Gastrocnemius medialis (tissue), 4 donors: ENCODE measurements at regions not wholly inside any gene's neighbourhood (a gene's known extent, or its start where the extent isn't known, plus 50 kb on each side); places are given as distances from the start of the nearest gene placed in this dataset.
"Not testable (repeated sequence)": the region's sequence is repeated elsewhere in the genome, so short reads cannot be mapped to it uniquely, and the experiment has no call there.

ENCODE experiments used
- ATAC-seq, 2 donors: fragments of 150-250 bp; one replicate each; pipeline ENCODE4 v1.9.1; 2016
- DNase-seq, 2 donors: peaks; one replicate each; pipeline ENCODE4 v3.0.0-alpha.2; 2019
- H3K27ac ChIP-seq, 4 donors: fragments of 200-600 bp; sonication (generic); 1 replicate in 1 of 4; 2 replicates in 3 of 4; pipeline ENCODE4 v1.5.1; 2016 to 2018; ENCODE audit warnings: mild to moderate bottlenecking in 2 of 4, moderate library complexity in 1 of 4
- H3K27me3 ChIP-seq, 3 donors: fragments of 200-600 bp; sonication (generic) in 2 of 3; 1 replicate in 1 of 3; 2 replicates in 2 of 3; pipeline versions ENCODE4 v1.5.1 to v1.6.0; 2016 to 2019; ENCODE audit warnings: mild to moderate bottlenecking in 1 of 3, moderate library complexity in 1 of 3
- H3K36me3 ChIP-seq, 2 donors: fragments of 200-600 bp; sonication (generic) in 1 of 2; one replicate each; pipeline ENCODE4 v1.5.1; 2017 to 2018
- H3K4me1 ChIP-seq, 2 donors: fragments of 200-600 bp; sonication (generic) in 1 of 2; one replicate each; pipeline ENCODE4 v1.5.1; 2016 to 2017; ENCODE audit warnings: mild to moderate bottlenecking in 2 of 2
- H3K4me3 ChIP-seq, 4 donors: fragments of 200-600 bp; sonication (generic) in 3 of 4; 1 replicate in 1 of 4; 2 replicates in 3 of 4; pipeline ENCODE4 v1.5.1; 2016 to 2019; ENCODE audit warnings: mild to moderate bottlenecking in 2 of 4
- H3K9me3 ChIP-seq, 3 donors: fragments of 200-600 bp; sonication (generic) in 2 of 3; 1 replicate in 1 of 3; 2 replicates in 2 of 3; pipeline ENCODE4 v1.5.1; 2016 to 2019
- POLR2A ChIP-seq, 2 donors: fragments of 450-650 bp; IDR thresholded peaks; one replicate each; pipeline ENCODE4 v1.6.1; 2017; ENCODE audit warnings: antibody characterized with exemption in 2 of 2, mild to moderate bottlenecking in 2 of 2, moderate library complexity in 2 of 2
- in situ Hi-C, 4 donors: fragments of 200-750 bp; cut with MboI; loops; one replicate each; pipeline versions ENCODE4 v1.15.0 to v1.8.0; 2017; ENCODE audit warnings: low sequenced_read_pairs in 4 of 4
- intact Hi-C: fragments of 100-400 bp; cut with DNase I; formaldehyde crosslinking; loops from one replicate; pipeline ENCODE4 v1.15.1; 2023; ENCODE audit warnings: low total_unique reads
- TF ChIP-seq, protein P1 (sequence below), 5 experiments: fragments of 450-650 bp in 3 of 5; fragments of 200-600 bp in 2 of 5; sonication (generic) in 2 of 5; IDR thresholded peaks in 4 of 5; conservative IDR thresholded peaks in 1 of 5; 1 replicate in 4 of 5; 2 replicates in 1 of 5; pipeline ENCODE4 v1.5.1; 2016 to 2019; ENCODE audit warnings: antibody characterized with exemption in 5 of 5, mild to moderate bottlenecking in 3 of 5, moderate library complexity in 3 of 5

DNA sequence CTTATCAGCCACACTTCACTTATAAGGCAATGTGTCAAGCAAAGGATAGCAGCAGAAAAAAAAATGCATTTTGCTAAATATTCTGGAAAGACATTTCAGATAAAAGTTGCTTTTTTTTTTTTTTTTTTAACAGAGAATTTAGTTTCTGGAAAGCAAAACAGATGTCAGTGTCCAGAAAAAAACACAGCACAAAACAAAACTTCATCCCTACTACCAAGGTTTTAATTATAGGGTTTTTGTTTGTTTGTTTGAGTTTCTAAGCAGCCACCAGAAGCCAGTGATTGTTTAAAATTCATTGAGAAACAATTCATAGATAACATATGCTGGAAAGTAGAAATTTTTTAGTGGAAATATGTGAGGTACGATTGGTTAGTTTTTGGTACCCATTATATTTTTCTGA lies 1202.7 kb downstream of the OTOL1 start:
- intact Hi-C loops (no loop called here), in situ Hi-C loops (no loop called here)
- TF ChIP-seq, protein P1, sequence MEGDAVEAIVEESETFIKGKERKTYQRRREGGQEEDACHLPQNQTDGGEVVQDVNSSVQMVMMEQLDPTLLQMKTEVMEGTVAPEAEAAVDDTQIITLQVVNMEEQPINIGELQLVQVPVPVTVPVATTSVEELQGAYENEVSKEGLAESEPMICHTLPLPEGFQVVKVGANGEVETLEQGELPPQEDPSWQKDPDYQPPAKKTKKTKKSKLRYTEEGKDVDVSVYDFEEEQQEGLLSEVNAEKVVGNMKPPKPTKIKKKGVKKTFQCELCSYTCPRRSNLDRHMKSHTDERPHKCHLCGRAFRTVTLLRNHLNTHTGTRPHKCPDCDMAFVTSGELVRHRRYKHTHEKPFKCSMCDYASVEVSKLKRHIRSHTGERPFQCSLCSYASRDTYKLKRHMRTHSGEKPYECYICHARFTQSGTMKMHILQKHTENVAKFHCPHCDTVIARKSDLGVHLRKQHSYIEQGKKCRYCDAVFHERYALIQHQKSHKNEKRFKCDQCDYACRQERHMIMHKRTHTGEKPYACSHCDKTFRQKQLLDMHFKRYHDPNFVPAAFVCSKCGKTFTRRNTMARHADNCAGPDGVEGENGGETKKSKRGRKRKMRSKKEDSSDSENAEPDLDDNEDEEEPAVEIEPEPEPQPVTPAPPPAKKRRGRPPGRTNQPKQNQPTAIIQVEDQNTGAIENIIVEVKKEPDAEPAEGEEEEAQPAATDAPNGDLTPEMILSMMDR (IDR thresholded peaks at IDR 0.05 in 4 of 5, conservative IDR thresholded peaks at IDR 0.05 in 1 of 5) = no peak
- TF ChIP-seq POLR2A (IDR thresholded peaks at IDR 0.05) = no peak
- Histone ChIP-seq H3K9me3 (no peaks in the 10 kb centered on the region), H3K27ac (no peak overlapping the region), H3K4me1 (no peaks in the 10 kb centered on the region), H3K36me3 (no peaks in the 10 kb centered on the region), H3K4me3 (no peak overlapping the region), H3K27me3 (no peaks in the 10 kb centered on the region)
- no peak for DNase-seq
- ATAC-seq = no peak

DNA sequence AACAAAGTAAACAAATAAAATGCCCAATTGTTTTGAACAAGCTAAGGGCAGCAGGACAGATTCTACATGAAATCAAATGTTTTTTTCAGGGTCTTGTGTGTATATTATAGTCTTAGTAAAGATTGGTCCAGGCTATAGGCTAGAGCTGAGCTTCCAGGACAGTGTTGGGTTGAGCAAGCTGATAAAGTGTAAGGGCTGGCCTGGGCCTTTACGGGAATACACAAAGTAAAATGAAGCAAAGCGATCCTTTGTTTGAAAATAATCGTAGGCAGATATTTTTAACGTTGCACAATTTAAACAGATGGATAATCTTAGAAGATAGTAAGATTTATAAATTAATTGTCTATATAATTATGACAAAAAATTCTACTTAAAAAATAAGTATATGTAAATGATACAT lies 1204.6 kb downstream of the OTOL1 start:
- Histone ChIP-seq H3K4me3 (no peak overlapping the region), H3K4me1 (no peaks in the 10 kb centered on the region), H3K27ac (no peak overlapping the region), H3K27me3 (no peaks in the 10 kb centered on the region), H3K9me3 (no peaks in the 10 kb centered on the region), H3K36me3 (no peaks in the 10 kb centered on the region)
- DNase-seq = no peak
- no peak for ATAC-seq
- intact Hi-C loops (no loop called here), in situ Hi-C loops (no loop called here)
- TF ChIP-seq, protein P1 (IDR thresholded peaks at IDR 0.05 in 4 of 5, conservative IDR thresholded peaks at IDR 0.05 in 1 of 5) = no peak
- no peak for TF ChIP-seq POLR2A (IDR thresholded peaks at IDR 0.05)

DNA sequence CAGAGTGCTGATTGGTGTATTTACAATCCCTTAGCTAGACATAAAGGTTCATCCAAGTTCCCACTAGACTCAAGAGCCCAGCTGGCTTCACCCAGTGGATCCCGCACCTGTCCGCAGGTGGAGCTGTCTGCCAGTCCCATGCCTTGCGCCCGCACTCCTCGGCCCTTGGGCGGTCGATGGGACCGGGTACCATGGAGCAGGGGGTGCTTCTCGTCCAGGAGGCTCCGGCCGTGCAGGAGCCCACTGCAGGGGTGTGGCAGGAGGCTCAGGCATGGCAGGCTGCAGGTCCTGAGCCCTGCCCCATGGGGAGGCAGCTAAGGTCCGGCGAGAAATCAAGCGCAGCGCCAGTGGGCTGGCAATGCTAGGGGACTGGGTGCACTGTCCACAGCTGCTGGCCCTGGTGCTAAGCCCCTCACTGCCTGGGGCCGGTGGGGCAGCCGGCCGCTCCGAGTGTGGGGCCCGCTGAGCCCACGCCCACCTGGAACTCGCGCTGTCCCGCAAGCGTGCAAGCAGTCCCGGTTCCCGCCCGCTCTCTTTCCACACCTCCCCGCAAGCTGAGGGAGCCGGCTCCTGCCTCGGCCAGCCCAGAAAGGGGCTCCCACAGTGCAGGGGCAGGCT lies 1206.3 kb downstream of the OTOL1 start:
- Histone ChIP-seq H3K9me3 (no peaks in the 10 kb centered on the region), H3K27me3 (no peaks in the 10 kb centered on the region), H3K4me1 (no peaks in the 10 kb centered on the region), H3K27ac (no peak overlapping the region), H3K4me3 (no peak overlapping the region), H3K36me3 (no peaks in the 10 kb centered on the region)
- TF ChIP-seq, protein P1 (IDR thresholded peaks at IDR 0.05 in 4 of 5, conservative IDR thresholded peaks at IDR 0.05 in 1 of 5) = no peak
- no peak for TF ChIP-seq POLR2A (IDR thresholded peaks at IDR 0.05)
- intact Hi-C loops = no loop called here
- ATAC-seq (no peak), DNase-seq (no peak)
- in situ Hi-C loops = no loop called here

DNA sequence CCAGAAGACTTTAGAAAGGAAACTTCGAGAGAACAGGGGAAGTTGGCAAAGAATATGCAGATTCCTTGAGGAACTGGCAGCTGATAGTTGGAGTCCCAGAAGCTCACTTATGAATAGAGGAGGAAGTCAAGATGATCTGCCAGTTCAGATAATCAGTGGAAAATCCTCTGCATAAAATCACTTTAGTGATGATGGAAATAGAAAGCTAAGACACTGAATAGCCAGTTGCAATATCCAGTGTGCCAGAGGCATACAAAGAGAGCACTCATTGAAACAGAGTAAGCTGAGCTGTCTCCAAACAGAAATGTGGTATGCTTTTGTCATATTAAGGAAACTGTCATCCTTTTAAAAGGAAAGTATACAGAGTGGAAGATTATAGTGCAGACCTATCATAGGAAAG lies 1207.6 kb downstream of the OTOL1 start:
- Histone ChIP-seq H3K27ac (no peak overlapping the region), H3K4me1 (no peaks in the 10 kb centered on the region), H3K4me3 (no peak overlapping the region), H3K36me3 (no peaks in the 10 kb centered on the region), H3K27me3 (no peaks in the 10 kb centered on the region), H3K9me3 (no peaks in the 10 kb centered on the region)
- intact Hi-C loops (no loop called here), in situ Hi-C loops (no loop called here)
- no peak for TF ChIP-seq POLR2A (IDR thresholded peaks at IDR 0.05)
- TF ChIP-seq, protein P1 (IDR thresholded peaks at IDR 0.05 in 4 of 5, conservative IDR thresholded peaks at IDR 0.05 in 1 of 5) = no peak
- ATAC-seq = no peak
- DNase-seq = no peak

DNA sequence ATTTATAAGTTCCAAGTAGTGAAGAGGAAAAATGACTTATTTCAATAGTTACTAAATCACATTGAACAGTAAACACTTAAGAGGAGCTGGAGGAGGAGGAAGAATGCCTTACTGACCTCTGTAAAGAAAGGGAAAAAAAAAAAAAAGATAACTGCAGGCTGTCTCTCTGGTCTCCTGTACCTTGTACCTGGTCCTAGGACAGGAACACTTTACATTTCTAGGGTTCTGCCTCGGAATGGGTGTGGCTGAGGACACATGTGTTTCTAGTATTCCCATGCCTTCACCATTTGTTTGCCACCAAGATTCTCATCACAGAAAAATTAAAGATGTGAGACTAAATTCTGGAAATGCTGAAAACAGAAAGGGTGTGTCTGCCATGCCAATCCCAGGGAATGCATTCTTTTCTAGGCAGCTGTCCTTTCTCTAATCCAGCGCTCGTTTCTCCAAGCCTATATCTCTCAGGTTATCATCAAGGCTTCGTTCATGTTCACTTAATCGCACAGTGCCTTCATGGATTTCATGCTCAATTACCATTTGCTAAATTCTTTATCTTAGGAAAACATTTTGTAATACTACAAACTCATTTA lies 1208.3 kb downstream of the OTOL1 start:
- no peaks in the 10 kb centered on the region for H3K9me3 ChIP-seq
- DNase-seq = no peak
- no peaks in the 10 kb centered on the region for H3K4me1 ChIP-seq
- TF ChIP-seq POLR2A (IDR thresholded peaks at IDR 0.05) = no peak
- TF ChIP-seq, protein P1 (IDR thresholded peaks at IDR 0.05 in 4 of 5, conservative IDR thresholded peaks at IDR 0.05 in 1 of 5) = no peak
- ATAC-seq = no peak
- in situ Hi-C loops (no loop called here), intact Hi-C loops (no loop called here)
- no peak overlapping the region for H3K4me3 ChIP-seq
- no peak overlapping the region for H3K27ac ChIP-seq
- H3K36me3 ChIP-seq = no peaks in the 10 kb centered on the region
- no peaks in the 10 kb centered on the region for H3K27me3 ChIP-seq

DNA sequence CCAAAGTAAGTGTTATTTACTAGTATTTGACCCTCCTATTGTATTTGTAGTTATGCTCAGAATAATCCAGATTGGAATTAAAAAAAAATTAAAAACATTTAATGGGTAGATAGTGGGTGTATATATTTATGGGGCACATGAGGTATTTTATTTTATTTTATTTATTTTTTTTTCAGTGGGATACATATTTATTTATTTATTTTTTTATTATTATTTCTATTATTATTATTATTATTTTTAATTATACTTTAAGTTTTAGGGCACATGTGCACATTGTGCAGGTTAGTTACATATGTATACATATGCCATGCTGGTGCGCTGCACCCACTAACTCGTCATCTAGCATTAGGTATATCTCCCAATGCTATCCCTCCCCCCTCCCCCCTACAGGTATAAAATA lies 1211.8 kb downstream of the OTOL1 start:
- DNase-seq, H3K4me1 ChIP-seq, ATAC-seq, intact Hi-C loops, in situ Hi-C loops, H3K36me3 ChIP-seq, H3K27ac ChIP-seq, H3K27me3 ChIP-seq, H3K4me3 ChIP-seq, H3K9me3 ChIP-seq: not testable (repeated sequence)
